Kidney (tissue), 13 donors: ENCODE measurements at regions not wholly inside any gene's neighbourhood (a gene's known extent, or its start where the extent isn't known, plus 50 kb on each side); places are given as distances from the start of the nearest gene placed in this dataset.
A peak's percentile ranks its signal among the peaks of the same experiment; 100 is the strongest.

Experiments
- DNase-seq, 5 donors: peaks; one replicate each; pipeline ENCODE4 v3.0.0-alpha.2; 2013 to 2020
- FAIRE-seq: peaks from 2 replicates; lab custom pipeline; 2012; peaks lifted over from hg19 to GRCh38; lab: Jason Lieb, UNC
- H3K27ac ChIP-seq, 2 donors: one replicate each; pipeline ENCODE4 v1.7.0; 2013; ENCODE audit warnings: low read depth in 2 of 2, low read length in 2 of 2, inconsistent platforms in 1 of 2
- H3K27me3 ChIP-seq: one replicate; pipeline ENCODE4 v1.7.1; 2013; ENCODE audit warnings: low read length, inconsistent platforms; ENCODE audit not compliant: control insufficient read depth, insufficient read depth
- H3K36me3 ChIP-seq, 3 donors: one replicate each; pipeline versions ENCODE4 v1.7.0 to v1.7.1; 2013; ENCODE audit warnings: low read length in 3 of 3, control low read depth in 1 of 3, inconsistent platforms in 1 of 3; ENCODE audit not compliant: insufficient read depth in 3 of 3, control insufficient read depth in 2 of 3
- H3K4me1 ChIP-seq, 3 donors: one replicate each; pipeline versions ENCODE4 v1.7.0 to v1.7.1; 2013; ENCODE audit warnings: low read length in 3 of 3, inconsistent platforms in 1 of 3, low read depth in 1 of 3; ENCODE audit not compliant: control insufficient read depth in 2 of 3, insufficient read depth in 2 of 3
- H3K4me3 ChIP-seq, 3 donors: one replicate each; pipeline versions ENCODE4 v1.7.0 to v1.8.1; 2013; ENCODE audit warnings: low read length in 3 of 3, control low read depth in 1 of 3, inconsistent platforms in 1 of 3
- H3K9ac ChIP-seq, 3 donors: one replicate each; pipeline versions ENCODE4 v1.7.0 to v1.7.1; 2013; ENCODE audit warnings: low read length in 3 of 3, control low read depth in 1 of 3, inconsistent platforms in 1 of 3
- H3K9me3 ChIP-seq, 3 donors: one replicate each; pipeline versions ENCODE4 v1.7.0 to v1.7.1; 2013; ENCODE audit warnings: low read length in 3 of 3, control low read depth in 1 of 3, inconsistent platforms in 1 of 3; ENCODE audit not compliant: control insufficient read depth in 2 of 3, insufficient read depth in 1 of 3
- CTCF ChIP-seq: IDR thresholded peaks from 3 replicates; pipeline ENCODE4 v1.5.1; 2012; ENCODE audit warnings: mild to moderate bottlenecking, moderate library complexity, borderline replicate concordance; ENCODE audit not compliant: insufficient read depth; ENCODE audit errors: extremely low read depth
- intact Hi-C: fragments of 100-400 bp; cut with DNase I; formaldehyde crosslinking; loops from one replicate; pipeline ENCODE4 v1.11.1; 2022
- donor health status: control.
- donor health status: control.
- donor health status: control.
- donor health status: control.
- donor health status: control.
- donor health status: DM: yes; HTN: yes; CAD: no.
- donor health status: Normal renal cell carcinoma (clear cell type).

- Histone ChIP-seq H3K4me1 (peaks cover 0 to 3% (median 0%) of the 10 kb centered on the region in 3 donors), H3K27ac (no peak overlapping the region), H3K27me3 (no peaks in the 10 kb centered on the region), H3K36me3 (no peaks in the 10 kb centered on the region), H3K9ac (no peak overlapping the region), H3K4me3 (no peak overlapping the region), H3K9me3 (peaks cover 0 to 11% (median 0%) of the 10 kb centered on the region in 3 donors)
- no peak for FAIRE-seq
- intact Hi-C loops, result no loop called here
- no peak for DNase-seq
- no peak for TF ChIP-seq CTCF
Measured at GRCh38 chr13:89382981-89383380, 1711.8 kb downstream of the SLITRK5 start.

- FAIRE-seq, result no peak
- DNase-seq, result no peak
- Histone ChIP-seq H3K27me3 (no peaks in the 10 kb centered on the region), H3K4me3 (no peak overlapping the region), H3K27ac (no peak overlapping the region), H3K9ac (no peak overlapping the region), H3K36me3 (no peaks in the 10 kb centered on the region), H3K4me1 (peaks cover 0 to 6% (median 0%) of the 10 kb centered on the region in 3 donors), H3K9me3 (peaks cover 0 to 7% (median 0%) of the 10 kb centered on the region in 3 donors)
- no peak for TF ChIP-seq CTCF
- intact Hi-C loops, result no loop called here
Measured at GRCh38 chr13:89383891-89384290, 1712.7 kb downstream of the SLITRK5 start.

- Histone ChIP-seq H3K4me1 (no peaks in the 10 kb centered on the region), H3K27me3 (no peaks in the 10 kb centered on the region), H3K4me3 (no peak overlapping the region), H3K9ac (no peak overlapping the region), H3K27ac (no peak overlapping the region), H3K9me3 (no peaks in the 10 kb centered on the region), H3K36me3 (no peaks in the 10 kb centered on the region)
- no peak for TF ChIP-seq CTCF
- no peak for DNase-seq
- FAIRE-seq, result no peak
- intact Hi-C loops, result no loop called here
Measured at GRCh38 chr13:89393758-89394304, 1722.7 kb downstream of the SLITRK5 start.

GRCh38 chr13:89401264-89401675, 1730.1 kb downstream of the SLITRK5 start:
- peak overlapping the region; percentile 2 to 13 for H3K27ac ChIP-seq
- no peak overlapping the region for H3K9ac ChIP-seq

More at GRCh38 chr13:89401264-89401675, 1730.1 kb downstream of the SLITRK5 start:
- Histone ChIP-seq H3K36me3 (no peaks in the 10 kb centered on the region), H3K4me3 (peak overlapping the region in 2 of 3 donors; percentile 2 to 36), H3K9me3 (no peaks in the 10 kb centered on the region), H3K4me1 (peaks cover 0 to 6% (median 0%) of the 10 kb centered on the region in 3 donors), H3K27me3 (no peaks in the 10 kb centered on the region)
- peak in 1 of 5 donors; percentile 5 for DNase-seq
- peak; percentile 91 for FAIRE-seq
- TF ChIP-seq CTCF, result no peak
- intact Hi-C loops, result no loop called here
